Common myeloid progenitor, CD34-positive (primary cell): ENCODE measurements at regions not wholly inside any gene's neighbourhood (a gene's known extent, or its start where the extent isn't known, plus 50 kb on each side); places are given as distances from the start of the nearest gene placed in this dataset.
"Not testable (repeated sequence)": the region's sequence is repeated elsewhere in the genome, so short reads cannot be mapped to it uniquely, and the experiment has no call there.

Experiments
- CTCF ChIA-PET: fragments of 350-600 bp; sonication (Branson Sonifier 250); formaldehyde crosslinking; loops from one replicate; lab custom pipeline; 2021; ENCODE audit warnings: antibody characterized with exemption; lab: Charles Lee
- POLR2A ChIA-PET: fragments of 350-600 bp; sonication (Branson Sonifier 250); formaldehyde crosslinking; loops from one replicate; lab custom pipeline; 2021; ENCODE audit warnings: antibody characterized with exemption; lab: Charles Lee
- DNase-seq, 3 donors: peaks; one replicate each; pipeline versions ENCODE4 v3.0.0 to v3.0.0-alpha.2; 2013
- H3K27ac ChIP-seq, 2 experiments: 1 replicate in 1 of 2; 2 replicates in 1 of 2; pipeline ENCODE4 v1.7.0; 2013; ENCODE audit warnings: inconsistent platforms in 2 of 2, low read length in 2 of 2, mild to moderate bottlenecking in 2 of 2, low read depth in 1 of 2, moderate library complexity in 1 of 2; ENCODE audit not compliant: severe bottlenecking in 2 of 2, insufficient read depth in 1 of 2, poor library complexity in 1 of 2
- H3K27me3 ChIP-seq, 5 experiments: replicated peaks in 2 of 5; 1 replicate in 3 of 5; 2 replicates in 2 of 5; pipeline versions ENCODE4 v1.6.1 to v1.7.0; 2013; ENCODE audit warnings: low read length in 4 of 5, mild to moderate bottlenecking in 2 of 5, moderate library complexity in 2 of 5, inconsistent platforms in 1 of 5; ENCODE audit not compliant: insufficient read depth in 5 of 5, control insufficient read depth in 4 of 5
- H3K36me3 ChIP-seq, 4 experiments: 1 replicate in 2 of 4; 2 replicates in 2 of 4; pipeline versions ENCODE4 v1.6.1 to v1.7.0; 2013; ENCODE audit warnings: low read length in 3 of 4, control low read depth in 1 of 4, mild to moderate bottlenecking in 1 of 4; ENCODE audit not compliant: control insufficient read depth in 4 of 4, insufficient read depth in 4 of 4
- H3K4me1 ChIP-seq, 4 experiments: 1 replicate in 3 of 4; 2 replicates in 1 of 4; pipeline versions ENCODE4 v1.6.1 to v1.7.1; 2013; ENCODE audit warnings: low read length in 3 of 4, mild to moderate bottlenecking in 3 of 4, control low read depth in 1 of 4, inconsistent platforms in 1 of 4, moderate library complexity in 1 of 4; ENCODE audit not compliant: control insufficient read depth in 4 of 4, insufficient read depth in 4 of 4; ENCODE audit errors: control extremely low read depth in 1 of 4
- H3K4me3 ChIP-seq, 7 experiments: 1 replicate in 4 of 7; 2 replicates in 3 of 7; pipeline versions ENCODE4 v1.5.1 to v1.7.0; 2013; ENCODE audit warnings: mild to moderate bottlenecking in 7 of 7, low read length in 6 of 7, moderate library complexity in 6 of 7, inconsistent platforms in 2 of 7, low read depth in 2 of 7, control low read depth in 1 of 7; ENCODE audit not compliant: insufficient read depth in 4 of 7, control insufficient read depth in 1 of 7; ENCODE audit errors: extremely low read depth in 1 of 7
- H3K9me3 ChIP-seq, 5 experiments: 1 replicate in 4 of 5; 2 replicates in 1 of 5; pipeline versions ENCODE4 v1.6.1 to v1.7.1; 2013; ENCODE audit warnings: low read length in 4 of 5, mild to moderate bottlenecking in 2 of 5, inconsistent platforms in 1 of 5, low read depth in 1 of 5, moderate library complexity in 1 of 5; ENCODE audit not compliant: control insufficient read depth in 4 of 5, insufficient read depth in 2 of 5; ENCODE audit errors: control extremely low read depth in 1 of 5
- WGBS: methylation state at CpG from one replicate; pipeline ENCODE4 v1.1.5; 2013; ENCODE audit not compliant: insufficient coverage; 5-methylcytosine and 5-hydroxymethylcytosine counted together

- Histone ChIP-seq H3K27ac (no peak overlapping the region), H3K4me1 (peaks cover 0 to 18% (median 4%) of the 10 kb centered on the region in 4 experiments), H3K36me3 (no peaks in the 10 kb centered on the region), H3K4me3 (no peak overlapping the region), H3K27me3 (no peaks in the 10 kb centered on the region), H3K9me3 (no peaks in the 10 kb centered on the region)
- DNase-seq: no peak
- WGBS: 100% methylated on average over 2 of the region's 3 CpGs
- POLR2A ChIA-PET: no interaction called here
- CTCF ChIA-PET: interaction anchor here (1.6 kb wide), 1 partner anchor 9 kb away, joined by 6 read pairs; no protein-coding TSS in a partner anchor
Measured at GRCh38 chr5:103389846-103390245, 131.3 kb downstream of the MACIR start.

- ChIA-PET POLR2A (no interaction called here), CTCF (interaction anchor here (1.6 kb wide), 1 partner anchor 10 kb away, joined by 6 read pairs; no protein-coding TSS in a partner anchor)
- no peak for DNase-seq
- no peaks in the 10 kb centered on the region for H3K36me3 ChIP-seq
- H3K4me3 ChIP-seq: no peak overlapping the region
- peaks cover 0 to 18% (median 4%) of the 10 kb centered on the region in 4 experiments for H3K4me1 ChIP-seq
- no peaks in the 10 kb centered on the region for H3K27me3 ChIP-seq
- H3K9me3 ChIP-seq: no peaks in the 10 kb centered on the region
- no peak overlapping the region for H3K27ac ChIP-seq
- 100% methylated on average over 1 of the region's 2 CpGs for WGBS
Measured at GRCh38 chr5:103389357-103389756, 130.8 kb downstream of the MACIR start.

- CTCF ChIA-PET: no interaction called here
Measured at GRCh38 chr5:103385722-103386121, 127.2 kb downstream of the MACIR start.

GRCh38 chr5:103377638-103378037 lies 119.1 kb downstream of the MACIR start:
- H3K9me3 ChIP-seq, H3K36me3 ChIP-seq, CTCF ChIA-PET, H3K27me3 ChIP-seq, H3K4me1 ChIP-seq, H3K4me3 ChIP-seq, H3K27ac ChIP-seq, DNase-seq, POLR2A ChIA-PET: not testable (repeated sequence)
- WGBS: 93% methylated on average over 4 of the region's 4 CpGs

More at GRCh38 chr5:103385722-103386121, 127.2 kb downstream of the MACIR start:
- POLR2A ChIA-PET: no interaction called here
- Histone ChIP-seq H3K4me1 (no peaks in the 10 kb centered on the region), H3K36me3 (no peaks in the 10 kb centered on the region), H3K4me3 (no peak overlapping the region), H3K27me3 (no peaks in the 10 kb centered on the region), H3K27ac (no peak overlapping the region), H3K9me3 (peaks cover 0 to 2% (median 0%) of the 10 kb centered on the region in 5 experiments)
- no peak for DNase-seq

- no peak for DNase-seq
- POLR2A ChIA-PET: no interaction called here
- Histone ChIP-seq H3K36me3 (no peaks in the 10 kb centered on the region), H3K9me3 (peaks cover 0 to 1% (median 0%) of the 10 kb centered on the region in 5 experiments), H3K4me3 (no peak overlapping the region), H3K27ac (no peak overlapping the region), H3K27me3 (no peaks in the 10 kb centered on the region), H3K4me1 (no peaks in the 10 kb centered on the region)
- CTCF ChIA-PET: no interaction called here
- WGBS: 100% methylated on average over 1 of the region's 3 CpGs
Measured at GRCh38 chr5:103375863-103376591, 117.5 kb downstream of the MACIR start.

- Histone ChIP-seq H3K36me3 (no peaks in the 10 kb centered on the region), H3K27me3 (no peaks in the 10 kb centered on the region), H3K4me3 (no peak overlapping the region), H3K4me1 (no peaks in the 10 kb centered on the region), H3K27ac (no peak overlapping the region), H3K9me3 (peaks cover 0 to 1% (median 0%) of the 10 kb centered on the region in 5 experiments)
- 100% methylated on average over 1 of the region's 1 CpG for WGBS
- no peak for DNase-seq
- ChIA-PET CTCF (no interaction called here), POLR2A (interaction anchor here (0.7 kb wide), 1 partner anchor 43 kb away, joined by 3 read pairs; no protein-coding TSS in a partner anchor)
Measured at GRCh38 chr5:103375350-103375749, 116.8 kb downstream of the MACIR start.

GRCh38 chr5:103374473-103374963 lies 116.0 kb downstream of the MACIR start:
- H3K36me3 ChIP-seq: no peaks in the 10 kb centered on the region
- ChIA-PET POLR2A (no interaction called here), CTCF (no interaction called here)
- H3K4me3 ChIP-seq: no peak overlapping the region
- no peaks in the 10 kb centered on the region for H3K4me1 ChIP-seq
- no peak overlapping the region for H3K27ac ChIP-seq
- no peaks in the 10 kb centered on the region for H3K27me3 ChIP-seq
- peaks cover 0 to 1% (median 0%) of the 10 kb centered on the region in 5 experiments for H3K9me3 ChIP-seq
- WGBS: 41% methylated on average over 2 of the region's 4 CpGs
- no peak for DNase-seq
